A673 (cell line): ENCODE measurements at regions not wholly inside any gene's neighbourhood (a gene's known extent, or its start where the extent isn't known, plus 50 kb on each side); places are given as distances from the start of the nearest gene placed in this dataset.

Source experiments
- BruUV-seq: library from RNA; stranded (reverse); fragments of 400-500 nt; replicated peaks from 2 replicates; lab custom pipeline; 2021; lab: Mats Ljungman, UMichigan
- CTCF ChIA-PET: fragments of 300-600 bp; sonication (Branson Sonifier 250); formaldehyde crosslinking; loops from one replicate; lab custom pipeline; 2022; ENCODE audit warnings: antibody characterized with exemption; lab: Charles Lee
- POLR2A ChIA-PET: fragments of 300-600 bp; sonication (Branson Sonifier 250); formaldehyde crosslinking; loops from one replicate; lab custom pipeline; 2022; ENCODE audit warnings: antibody characterized with exemption; ENCODE audit not compliant: low non-redundant PET; lab: Charles Lee
- DNase-seq: peaks from one replicate; pipeline ENCODE4 v3.0.0-alpha.2; 2015; ENCODE audit warnings: low spot score
- H3K27ac ChIP-seq: fragments of 200-600 bp; sonication (generic); 2 replicates; pipeline ENCODE4 v1.5.1; 2016; ENCODE audit warnings: mixed run types, low read depth, mild to moderate bottlenecking, mixed read lengths, antibody characterized with exemption, low read length; ENCODE audit not compliant: poor library complexity, severe bottlenecking
- H3K27me3 ChIP-seq: fragments of 200-600 bp; sonication (generic); replicated peaks from 2 replicates; pipeline ENCODE4 v1.6.1; 2017; ENCODE audit warnings: mixed run types, low read depth, mild to moderate bottlenecking, mixed read lengths, antibody characterized with exemption, low read length; ENCODE audit not compliant: insufficient read depth, poor library complexity
- H3K36me3 ChIP-seq: fragments of 200-600 bp; sonication (generic); 2 replicates; pipeline ENCODE4 v1.6.1; 2016; ENCODE audit warnings: mixed run types, mild to moderate bottlenecking, mixed read lengths, antibody characterized with exemption, low read length; ENCODE audit not compliant: insufficient read depth, poor library complexity, severe bottlenecking
- H3K4me1 ChIP-seq: fragments of 200-600 bp; sonication (generic); 2 replicates; pipeline ENCODE4 v1.6.1; 2017; ENCODE audit warnings: mixed run types, mild to moderate bottlenecking, mixed read lengths, antibody characterized with exemption, low read length; ENCODE audit not compliant: insufficient read depth, poor library complexity, severe bottlenecking
- H3K4me3 ChIP-seq: fragments of 200-600 bp; sonication (generic); 2 replicates; pipeline ENCODE4 v1.5.1; 2016; ENCODE audit warnings: low read depth, mixed run types, mild to moderate bottlenecking, mixed read lengths, low read length; ENCODE audit not compliant: poor library complexity, severe bottlenecking
- H3K9me3 ChIP-seq: fragments of 200-600 bp; sonication (generic); 2 replicates; pipeline ENCODE4 v1.6.1; 2016; ENCODE audit warnings: mixed run types, low read depth, mild to moderate bottlenecking, mixed read lengths, antibody characterized with exemption, low read length; ENCODE audit not compliant: poor library complexity, severe bottlenecking
- CTCF ChIP-seq: fragments of 300-800, 200-600 bp; sonication (generic); conservative IDR thresholded peaks from 2 replicates; pipeline ENCODE4 v1.5.1; 2017; ENCODE audit warnings: low read depth, mild to moderate bottlenecking, antibody characterized with exemption, low read length, moderate library complexity, mixed read lengths
- EZH2 ChIP-seq: fragments of 200-600 bp; sonication (generic); IDR thresholded peaks from 2 replicates; pipeline ENCODE4 v1.6.1; 2017; ENCODE audit warnings: borderline replicate concordance, low read depth, mild to moderate bottlenecking, mixed read lengths, antibody characterized with exemption, low read length; ENCODE audit not compliant: poor library complexity, severe bottlenecking
- intact Hi-C: fragments of 100-400 bp; cut with micrococcal nuclease; formaldehyde crosslinking; loops from one replicate; pipeline ENCODE4 v1.10.0; 2022; ENCODE audit not compliant: unreplicated experiment

- CTCF ChIA-PET: no interaction called here
- TF ChIP-seq CTCF (no peak), EZH2 (no peak)
- no peaks in the 10 kb centered on the region for H3K27me3 ChIP-seq
- no peak overlapping the region for H3K4me3 ChIP-seq
- POLR2A ChIA-PET: no interaction called here
- DNase-seq: no peak
- H3K9me3 ChIP-seq: no peaks in the 10 kb centered on the region
- H3K4me1 ChIP-seq: no peaks in the 10 kb centered on the region
- H3K27ac ChIP-seq: no peak overlapping the region
- H3K36me3 ChIP-seq: no peaks in the 10 kb centered on the region
- intact Hi-C loops: no loop called here
- BruUV-seq: no TSS peak
Observed at GRCh38 chr1:221812905-221813597, 71.2 kb upstream of the DUSP10 start.

DNA sequence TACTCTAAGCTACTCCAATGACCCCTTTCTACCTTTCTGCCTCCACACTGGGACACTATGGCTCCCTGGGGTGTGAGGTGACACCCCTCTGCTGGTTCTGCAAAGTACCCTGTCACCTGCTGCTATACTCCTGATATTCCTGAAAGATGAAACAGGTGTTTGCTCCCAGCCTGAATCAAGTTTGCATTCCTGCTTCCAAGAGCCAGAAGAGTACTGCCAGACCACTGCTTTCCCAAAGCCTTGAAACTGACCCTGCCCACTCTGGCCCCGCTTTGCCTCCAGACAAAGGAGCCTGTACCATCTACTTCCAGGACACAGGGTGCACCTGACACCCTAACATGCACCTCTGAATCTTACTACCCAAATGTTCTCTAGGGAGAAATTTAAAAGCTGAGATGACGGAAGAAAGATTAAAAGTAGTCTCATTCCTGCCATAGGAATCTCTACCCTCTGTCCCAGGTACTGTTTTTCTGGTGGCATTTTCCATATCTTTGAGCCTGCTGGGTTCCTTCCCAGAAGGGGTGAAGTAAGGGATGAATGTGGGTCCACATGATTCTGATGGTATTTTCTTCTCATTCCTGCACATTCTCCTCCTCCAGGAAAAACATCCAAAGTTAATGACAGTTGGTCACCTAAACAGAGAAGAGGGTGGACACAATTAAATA, 70.3 kb upstream of the DUSP10 start:
- no peak for TF ChIP-seq CTCF
- TF ChIP-seq EZH2: no peak
- Histone ChIP-seq H3K4me1 (no peaks in the 10 kb centered on the region), H3K27me3 (no peaks in the 10 kb centered on the region), H3K9me3 (no peaks in the 10 kb centered on the region), H3K4me3 (no peak overlapping the region), H3K36me3 (no peaks in the 10 kb centered on the region), H3K27ac (no peak overlapping the region)
- CTCF ChIA-PET: no interaction called here
- POLR2A ChIA-PET: no interaction called here
- BruUV-seq: no TSS peak
- intact Hi-C loops: no loop called here
- no peak for DNase-seq

DNA sequence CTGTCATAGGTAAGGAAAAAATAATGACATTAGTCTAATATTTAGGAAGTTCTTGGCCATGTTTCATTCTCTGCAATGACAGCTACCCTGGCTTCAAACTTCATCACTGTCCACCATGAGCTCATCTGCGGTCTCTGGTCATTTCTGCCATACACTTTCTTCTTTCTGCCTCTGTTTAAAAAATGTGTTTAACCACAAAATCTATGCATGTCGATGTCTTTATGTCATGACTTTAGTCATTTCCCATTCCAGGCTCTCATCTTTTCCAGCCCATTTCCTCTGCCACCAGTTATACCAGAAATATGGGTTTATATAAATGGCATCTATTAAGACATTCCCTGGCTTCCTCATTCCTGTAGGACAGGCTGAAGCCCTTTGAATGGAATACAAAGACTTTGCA, 68.5 kb upstream of the DUSP10 start:
- BruUV-seq: no TSS peak
- no peaks in the 10 kb centered on the region for H3K27me3 ChIP-seq
- CTCF ChIA-PET: no interaction called here
- intact Hi-C loops: no loop called here
- H3K9me3 ChIP-seq: no peaks in the 10 kb centered on the region
- no peaks in the 10 kb centered on the region for H3K4me1 ChIP-seq
- TF ChIP-seq EZH2: no peak
- TF ChIP-seq CTCF: no peak
- no peak for DNase-seq
- H3K27ac ChIP-seq: no peak overlapping the region
- no peaks in the 10 kb centered on the region for H3K36me3 ChIP-seq
- H3K4me3 ChIP-seq: no peak overlapping the region
- POLR2A ChIA-PET: no interaction called here
